SK-N-SH (cell line): ENCODE measurements at regions not wholly inside any gene's neighbourhood (a gene's known extent, or its start where the extent isn't known, plus 50 kb on each side); places are given as distances from the start of the nearest gene placed in this dataset.

Experiments
- CTCF ChIA-PET: fragments of 300-600, 350-600 bp; formaldehyde crosslinking; extraction: SDS; loops from one replicate; lab custom pipeline; 2021; lab: Yijun Ruan, JAX
- POLR2A ChIA-PET: fragments of 350-600 bp; sonication (Branson Sonifier 250); formaldehyde crosslinking; extraction: SDS; loops from one replicate; lab custom pipeline; 2020; ENCODE audit warnings: antibody characterized with exemption, inconsistent platforms; lab: Yijun Ruan, JAX
- DNase-seq: peaks from one replicate; pipeline ENCODE4 v3.0.0; 2012
- H2AFZ ChIP-seq: fragments of 200-600 bp; sonication (generic); 2 replicates; pipeline ENCODE4 v1.8.1; 2016; ENCODE audit warnings: antibody characterized with exemption, mild to moderate bottlenecking, low read depth
- H3F3A ChIP-seq: fragments of 200-600 bp; sonication (generic); replicated peaks from 2 replicates; pipeline ENCODE3; 2016; ENCODE audit warnings: antibody characterized with exemption, mild to moderate bottlenecking; ENCODE audit not compliant: insufficient read depth
- H3K27ac ChIP-seq, 2 experiments: fragments of 200-500 bp in 1 of 2; fragments of 200-600 bp in 1 of 2; sonication (Bioruptor generic) in 1 of 2; sonication (generic), shearing (Covaris generic) in 1 of 2; 2 replicates each; pipeline versions ENCODE4 v1.5.1 to v1.6.1; 2014 to 2016; ENCODE audit warnings: low read depth in 2 of 2, inconsistent platforms in 1 of 2, low read length in 1 of 2, mild to moderate bottlenecking in 1 of 2, mixed read lengths in 1 of 2
- H3K27me3 ChIP-seq: fragments of 200-600 bp; sonication (generic), shearing (Covaris generic); 2 replicates; pipeline ENCODE4 v1.6.1; 2016; ENCODE audit warnings: mixed run types; ENCODE audit not compliant: insufficient read depth
- H3K36me3 ChIP-seq, 2 experiments: fragments of 200-500 bp in 1 of 2; fragments of 200-600 bp in 1 of 2; sonication (Bioruptor generic) in 1 of 2; sonication (generic) in 1 of 2; replicated peaks in 1 of 2; 2 replicates each; pipeline versions ENCODE3 to v1.5.1; 2014 to 2016; ENCODE audit warnings: low read length in 1 of 2, mild to moderate bottlenecking in 1 of 2; ENCODE audit not compliant: insufficient read depth in 2 of 2, control insufficient read depth in 1 of 2
- H3K4me1 ChIP-seq, 2 experiments: fragments of 200-500 bp in 1 of 2; fragments of 200-600 bp in 1 of 2; sonication (Bioruptor generic) in 1 of 2; sonication (generic), shearing (Covaris generic) in 1 of 2; 2 replicates each; pipeline versions ENCODE4 v1.5.1 to v1.6.1; 2014 to 2016; ENCODE audit warnings: low read depth in 1 of 2, low read length in 1 of 2, mixed run types in 1 of 2; ENCODE audit not compliant: insufficient read depth in 2 of 2, control insufficient read depth in 1 of 2
- H3K4me2 ChIP-seq: fragments of 200-600 bp; sonication (generic), shearing (Covaris generic); 2 replicates; pipeline ENCODE4 v1.6.1; 2017; ENCODE audit warnings: mixed run types
- H3K4me3 ChIP-seq, 2 experiments: fragments of 200-500 bp in 1 of 2; fragments of 200-600 bp in 1 of 2; sonication (Bioruptor generic) in 1 of 2; sonication (generic), shearing (Covaris generic) in 1 of 2; 2 replicates each; pipeline versions ENCODE4 v1.5.1 to v1.8.1; 2014 to 2016; ENCODE audit warnings: low read depth in 2 of 2, inconsistent platforms in 1 of 2, low read length in 1 of 2, mild to moderate bottlenecking in 1 of 2, mixed read lengths in 1 of 2, moderate library complexity in 1 of 2
- H3K79me2 ChIP-seq: fragments of 200-600 bp; sonication (generic); 2 replicates; pipeline ENCODE4 v1.8.1; 2017; ENCODE audit warnings: mild to moderate bottlenecking; ENCODE audit not compliant: insufficient read depth
- H3K9ac ChIP-seq: fragments of 200-600 bp; sonication (generic); 2 replicates; pipeline ENCODE4 v1.6.1; 2017; ENCODE audit warnings: mixed run types
- H3K9me2 ChIP-seq: fragments of 200-600 bp; sonication (generic); 2 replicates; pipeline ENCODE4 v1.6.1; 2017; ENCODE audit warnings: mixed run types
- H3K9me3 ChIP-seq: fragments of 200-600 bp; sonication (generic); 2 replicates; pipeline ENCODE4 v1.6.1; 2017; ENCODE audit warnings: mixed run types, mild to moderate bottlenecking, moderate library complexity
- H4K20me1 ChIP-seq: fragments of 200-600 bp; sonication (generic); 2 replicates; pipeline ENCODE4 v1.6.1; 2017; ENCODE audit warnings: mild to moderate bottlenecking, mixed run types; ENCODE audit not compliant: insufficient read depth
- EP300 ChIP-seq, 2 experiments: IDR thresholded peaks; 2 replicates each; pipeline versions ENCODE4 v1.4.0 to v1.6.1; 2012; ENCODE audit warnings: borderline replicate concordance in 1 of 2, low read depth in 1 of 2, low read length in 1 of 2
- EZH2phosphoT487 ChIP-seq: fragments of 200-600 bp; sonication (generic); IDR thresholded peaks from 2 replicates; pipeline ENCODE4 v1.6.1; 2017; ENCODE audit warnings: low read depth, mixed run types, mild to moderate bottlenecking, antibody characterized with exemption, moderate library complexity, borderline replicate concordance
- FOXJ3 ChIP-seq: sonication (generic); formaldehyde crosslinking; IDR thresholded peaks from 2 replicates; pipeline ENCODE4 v1.5.1; 2020; ENCODE audit warnings: mild to moderate bottlenecking, missing genetic modification reagents
- MAX ChIP-seq: IDR thresholded peaks from 2 replicates; pipeline ENCODE4 v1.4.0; 2012; ENCODE audit warnings: low read depth
- MEF2A ChIP-seq: IDR thresholded peaks from 2 replicates; pipeline ENCODE4 v1.4.0; 2012; ENCODE audit warnings: low read depth, borderline replicate concordance
- PBX3 ChIP-seq: IDR thresholded peaks from 2 replicates; pipeline ENCODE4; 2012
- POLR2AphosphoS5 ChIP-seq: IDR thresholded peaks from 2 replicates; pipeline ENCODE4 v1.6.1; 2012; ENCODE audit warnings: low read depth, low read length
- REST ChIP-seq: IDR thresholded peaks from 2 replicates; pipeline ENCODE4 v1.6.1; 2012; ENCODE audit warnings: mild to moderate bottlenecking, low read depth, low read length, moderate library complexity
- RXRA ChIP-seq: IDR thresholded peaks from 2 replicates; pipeline ENCODE4 v1.4.0; 2012; ENCODE audit warnings: low read depth, mild to moderate bottlenecking, borderline replicate concordance
- SIN3A ChIP-seq: IDR thresholded peaks from 2 replicates; pipeline ENCODE4 v1.6.1; 2012; ENCODE audit warnings: low read depth, mild to moderate bottlenecking, low read length, moderate library complexity, borderline replicate concordance
- TAF1 ChIP-seq: IDR thresholded peaks from 2 replicates; pipeline ENCODE4 v1.6.1; 2012; ENCODE audit warnings: low read depth, mild to moderate bottlenecking, low read length, moderate library complexity, borderline replicate concordance
- TCF12 ChIP-seq: IDR thresholded peaks from 2 replicates; pipeline ENCODE4 v1.4.0; 2012
- TEAD4 ChIP-seq: IDR thresholded peaks from 2 replicates; pipeline ENCODE4 v1.4.0; 2012; ENCODE audit warnings: mild to moderate bottlenecking, borderline replicate concordance; ENCODE audit not compliant: insufficient read depth
- USF2 ChIP-seq: fragments of 150-350 bp; IDR thresholded peaks from 2 replicates; pipeline ENCODE4 v1.6.1; 2017; ENCODE audit warnings: antibody characterized with exemption, low read length, low read depth, borderline replicate concordance
- ZBTB33 ChIP-seq: IDR thresholded peaks from 2 replicates; pipeline ENCODE4 v1.4.0; 2012; ENCODE audit warnings: low read depth, borderline replicate concordance
- WGBS: methylation state at CpG from one replicate; pipeline ENCODE4 v1.1.6; 2017; ENCODE audit warnings: low lambda C conversion rate; 5-methylcytosine and 5-hydroxymethylcytosine counted together

GRCh38 chr1:209364716-209365115 is 218.8 kb upstream of the CAMK1G start (continued):
- no peak for TF ChIP-seq MAX
- no peak for TF ChIP-seq FOXJ3

GRCh38 chr1:209367061-209367772 is 216.3 kb upstream of the CAMK1G start:
- no peaks in the 10 kb centered on the region for H3K9me3 ChIP-seq
- H3K27me3 ChIP-seq, result no peaks in the 10 kb centered on the region
- peaks cover 30% of the 10 kb centered on the region for H3F3A ChIP-seq
- no peak for TF ChIP-seq EZH2phosphoT487
- peak; percentile 27; the same call in 1 of the 2 replicates for TF ChIP-seq PBX3
- no peak for TF ChIP-seq SIN3A
- TF ChIP-seq RXRA, result peak; percentile 33; the same call in 1 of the 2 replicates
- TF ChIP-seq TAF1, result no peak
- no peak for TF ChIP-seq REST
- TF ChIP-seq TEAD4, result peak; percentile 18; the same call in 1 of the 2 replicates
- no peak for TF ChIP-seq FOXJ3
- peak in 1 of 2 experiments; percentile 67; a peak in 1 of 4 replicates for TF ChIP-seq EP300 (IDR thresholded peaks at IDR 0.05; ENCODE audit: borderline replicate concordance in 1 of 2, low read depth in 1 of 2, low read length in 1 of 2)
- TF ChIP-seq TCF12, result peak; percentile 70
- TF ChIP-seq ZBTB33, result no peak
- TF ChIP-seq MEF2A, result no peak
- no peak; the same call in 1 of the 2 replicates for TF ChIP-seq POLR2AphosphoS5
- no peak for TF ChIP-seq USF2
- H3K79me2 ChIP-seq, result no peaks in the 10 kb centered on the region
- no peaks in the 10 kb centered on the region for H3K36me3 ChIP-seq
- H3K9me2 ChIP-seq, result no peaks in the 10 kb centered on the region
- ChIA-PET CTCF (interaction anchor here (0.6 to 2.2 kb wide), 4 partner anchors 10 to 1062 kb away, joined by 3 to 7 read pairs (median 4); no protein-coding TSS in a partner anchor), POLR2A (no interaction called here)
- 66% methylated on average over 7 of the region's 7 CpGs for WGBS
- H4K20me1 ChIP-seq, result no peaks in the 10 kb centered on the region
- peak overlapping the region; percentile 1; the same call in 1 of the 2 replicates for H3K9ac ChIP-seq
- DNase-seq, result no peak
- peak overlapping the region; percentile 88 to 94 for H3K27ac ChIP-seq
- H2AFZ ChIP-seq, result peak overlapping the region; percentile 28
- peaks cover 12 to 19% of the 10 kb centered on the region in 2 experiments for H3K4me1 ChIP-seq
- no peak overlapping the region for H3K4me3 ChIP-seq
- peak overlapping the region; percentile 42; the same call in 1 of the 2 replicates for H3K4me2 ChIP-seq
